Tibial nerve (tissue), 3 donors: ENCODE measurements at regions not wholly inside any gene's neighbourhood (a gene's known extent, or its start where the extent isn't known, plus 50 kb on each side); places are given as distances from the start of the nearest gene placed in this dataset.

Experiments used
- POLR2A ChIP-seq, 2 donors: fragments of 450-650 bp; IDR thresholded peaks; one replicate each; pipeline ENCODE4 v1.6.1; 2017; ENCODE audit warnings: antibody characterized with exemption in 2 of 2, mild to moderate bottlenecking in 2 of 2, moderate library complexity in 2 of 2
- TF ChIP-seq, protein P1 (sequence below), 5 experiments: fragments of 200-600 bp in 3 of 5; fragments of 450-650 bp in 2 of 5; sonication (generic) in 3 of 5; IDR thresholded peaks; one replicate each; pipeline ENCODE4 v1.5.1; 2016 to 2019; ENCODE audit warnings: antibody characterized with exemption in 5 of 5, mild to moderate bottlenecking in 3 of 5, moderate library complexity in 2 of 5

DNA sequence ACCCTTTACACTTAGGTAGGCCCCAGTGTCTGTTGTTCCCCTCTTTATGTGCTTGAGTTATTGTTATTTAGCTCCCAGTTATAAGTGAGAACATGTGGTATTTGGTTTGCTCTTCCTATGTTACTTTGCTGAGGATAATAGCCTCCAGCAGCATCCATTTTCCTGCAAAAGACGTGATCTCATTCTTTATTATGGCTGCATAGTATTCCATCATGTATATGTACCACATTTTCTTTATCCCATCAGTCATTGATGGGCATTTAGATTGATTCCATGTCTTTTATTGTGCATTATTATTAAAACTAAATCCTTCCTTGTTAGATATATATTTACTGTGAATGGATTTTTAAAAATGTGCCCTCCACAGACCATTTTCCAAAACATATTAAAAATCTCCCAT, 1137.3 kb upstream of the ADGRB3 start:
- TF ChIP-seq, protein P1, sequence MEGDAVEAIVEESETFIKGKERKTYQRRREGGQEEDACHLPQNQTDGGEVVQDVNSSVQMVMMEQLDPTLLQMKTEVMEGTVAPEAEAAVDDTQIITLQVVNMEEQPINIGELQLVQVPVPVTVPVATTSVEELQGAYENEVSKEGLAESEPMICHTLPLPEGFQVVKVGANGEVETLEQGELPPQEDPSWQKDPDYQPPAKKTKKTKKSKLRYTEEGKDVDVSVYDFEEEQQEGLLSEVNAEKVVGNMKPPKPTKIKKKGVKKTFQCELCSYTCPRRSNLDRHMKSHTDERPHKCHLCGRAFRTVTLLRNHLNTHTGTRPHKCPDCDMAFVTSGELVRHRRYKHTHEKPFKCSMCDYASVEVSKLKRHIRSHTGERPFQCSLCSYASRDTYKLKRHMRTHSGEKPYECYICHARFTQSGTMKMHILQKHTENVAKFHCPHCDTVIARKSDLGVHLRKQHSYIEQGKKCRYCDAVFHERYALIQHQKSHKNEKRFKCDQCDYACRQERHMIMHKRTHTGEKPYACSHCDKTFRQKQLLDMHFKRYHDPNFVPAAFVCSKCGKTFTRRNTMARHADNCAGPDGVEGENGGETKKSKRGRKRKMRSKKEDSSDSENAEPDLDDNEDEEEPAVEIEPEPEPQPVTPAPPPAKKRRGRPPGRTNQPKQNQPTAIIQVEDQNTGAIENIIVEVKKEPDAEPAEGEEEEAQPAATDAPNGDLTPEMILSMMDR (IDR thresholded peaks at IDR 0.05) = no peak
- TF ChIP-seq POLR2A (IDR thresholded peaks at IDR 0.05) = no peak
